WI38 (cell line): ENCODE measurements at regions not wholly inside any gene's neighbourhood (a gene's known extent, or its start where the extent isn't known, plus 50 kb on each side); places are given as distances from the start of the nearest gene placed in this dataset.

Source experiments
- H3K4me3 ChIP-seq: 2 replicates; pipeline ENCODE4 v1.5.1; 2011; ENCODE audit warnings: low read depth, mild to moderate bottlenecking, control low read depth, low read length
- CTCF ChIP-seq: IDR thresholded peaks from 2 replicates; pipeline ENCODE4 v1.5.1; 2012; ENCODE audit warnings: low read depth, mild to moderate bottlenecking, control low read depth, low read length

- no peak overlapping the region for H3K4me3 ChIP-seq
- TF ChIP-seq CTCF, result no peak
Measured at GRCh38 chr6:47404435-47404834, 73.2 kb upstream of the CD2AP start.

GRCh38 chr6:47405273-47405672 is 72.3 kb upstream of the CD2AP start:
- no peak for TF ChIP-seq CTCF

DNA sequence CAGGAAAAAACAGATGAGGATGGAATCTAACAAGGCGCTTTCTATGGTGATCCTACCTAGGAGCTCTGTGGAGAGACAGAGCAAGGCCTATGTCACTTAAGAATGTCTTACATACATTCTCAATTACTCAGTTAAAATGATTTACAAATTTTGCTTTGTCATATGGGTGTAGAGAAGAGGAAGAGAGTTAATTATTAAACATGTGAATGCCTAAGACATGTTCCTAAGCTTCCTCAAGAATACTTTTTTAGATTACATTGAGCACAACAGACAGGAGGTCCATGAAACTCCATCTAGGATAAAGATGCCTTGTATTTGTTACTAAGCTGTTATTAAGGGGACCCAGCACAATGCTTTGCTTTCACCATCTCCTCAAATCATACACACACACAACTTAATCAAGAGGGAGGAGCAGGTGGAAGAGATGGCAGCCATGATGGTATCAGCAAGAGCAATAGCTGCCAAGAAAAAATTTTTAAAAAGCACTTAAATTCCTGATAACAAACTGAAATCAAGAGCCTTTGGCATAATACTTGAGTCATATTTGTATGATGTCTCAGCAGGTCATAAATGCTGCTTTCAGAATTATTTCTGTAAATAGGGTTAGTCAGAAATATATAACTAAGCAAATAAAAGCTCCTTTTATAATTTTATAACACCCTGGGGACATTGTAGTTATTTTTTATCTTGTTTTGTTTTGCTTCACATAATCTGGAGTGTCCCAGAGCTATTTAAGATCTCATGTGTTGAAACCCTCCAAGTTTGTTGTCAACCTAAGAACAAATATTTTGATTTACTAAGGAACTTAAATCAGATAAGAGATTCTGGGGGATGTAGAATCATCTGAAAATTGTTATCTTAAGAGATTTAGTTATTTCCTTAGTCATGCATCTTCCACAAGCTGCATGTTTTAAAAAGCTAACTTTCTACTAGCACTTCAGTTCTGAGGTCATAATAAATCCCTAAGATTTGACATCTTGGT is 70.0 kb upstream of the CD2AP start:
- no peak overlapping the region for H3K4me3 ChIP-seq
- TF ChIP-seq CTCF, result no peak

More at GRCh38 chr6:47405273-47405672, 72.3 kb upstream of the CD2AP start:
- H3K4me3 ChIP-seq, result no peak overlapping the region

- peak overlapping the region; percentile 57 for H3K4me3 ChIP-seq
- peak; percentile 74 for TF ChIP-seq CTCF
Measured at GRCh38 chr6:47413752-47414422, 63.7 kb upstream of the CD2AP start.

DNA sequence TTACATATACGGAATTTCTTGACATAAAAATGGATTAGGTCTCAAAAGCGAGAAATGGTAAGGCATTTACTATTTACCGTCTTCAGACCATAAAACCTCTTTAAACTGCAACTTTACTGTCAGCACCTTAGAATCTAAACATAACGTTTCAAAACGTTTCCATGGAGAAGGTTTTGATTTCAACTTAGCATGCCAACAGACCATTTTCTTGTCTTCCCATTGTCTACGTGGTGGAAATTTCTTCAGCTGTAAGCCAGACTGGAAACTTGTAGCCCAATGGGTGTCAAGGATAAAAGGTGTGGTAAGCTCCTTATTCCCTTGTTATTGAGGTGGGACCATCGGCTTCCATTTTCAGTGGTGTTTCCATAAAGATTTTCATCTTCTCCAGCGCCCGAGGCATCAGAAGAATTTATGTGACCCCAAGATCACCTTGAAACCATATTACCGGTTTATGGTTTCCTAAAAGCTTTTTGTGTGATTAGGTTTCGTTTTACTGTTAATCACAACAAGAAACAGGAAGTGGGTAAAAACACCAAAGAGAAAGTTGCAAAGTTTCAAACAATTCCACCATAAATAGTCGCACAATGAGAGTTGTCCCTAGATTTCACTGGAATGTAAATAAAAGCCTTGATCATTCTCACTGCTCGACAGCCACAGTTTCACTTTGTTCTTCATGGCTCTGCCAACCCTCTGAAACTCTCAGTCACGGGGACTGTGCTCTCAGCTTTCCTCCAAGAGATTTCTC is 63.0 kb upstream of the CD2AP start:
- H3K4me3 ChIP-seq, result peak overlapping the region; percentile 57
- no peak for TF ChIP-seq CTCF

GRCh38 chr6:47416396-47417345 is 60.9 kb upstream of the CD2AP start:
- no peak for TF ChIP-seq CTCF
- no peak overlapping the region for H3K4me3 ChIP-seq
